GM12878 (cell line): ENCODE measurements at regions not wholly inside any gene's neighbourhood (a gene's known extent, or its start where the extent isn't known, plus 50 kb on each side); places are given as distances from the start of the nearest gene placed in this dataset.

Experiments used
- ATAC-seq: fragments of 200-7000 bp; cut with Tn5 transposase; 3 replicates; pipeline ENCODE4 v1.9.1; 2020; ENCODE audit warnings: mild to moderate bottlenecking, moderate library complexity
- BruUV-seq: library from RNA; stranded (reverse); fragments of 400-500 nt; replicated peaks from 2 replicates; lab custom pipeline; 2021; lab: Mats Ljungman, UMichigan
- CTCF ChIA-PET: fragments of 300-600 bp; sonication (Branson Sonifier 250); formaldehyde crosslinking; extraction: SDS; loops from one replicate; lab custom pipeline; 2021; ENCODE audit warnings: inconsistent platforms; lab: Yijun Ruan, JAX
- POLR2A ChIA-PET: fragments of 350-600 bp; formaldehyde crosslinking; extraction: SDS; loops from one replicate; lab custom pipeline; 2021; ENCODE audit warnings: inconsistent platforms; lab: Charles Lee
- RAD21 ChIA-PET: fragments of 300-600 bp; sonication (Branson Sonifier 250); formaldehyde crosslinking; loops from one replicate; lab custom pipeline; 2023; ENCODE audit warnings: antibody characterized with exemption; ENCODE audit not compliant: unreplicated experiment; lab: Charles Lee
- SMC1A ChIA-PET: fragments of 300-600 bp; sonication (Branson Sonifier 250); formaldehyde crosslinking; loops from one replicate; lab custom pipeline; 2023; ENCODE audit not compliant: unreplicated experiment, uncharacterized antibody; lab: Charles Lee
- DNase-seq: peaks from one replicate; pipeline ENCODE4 v3.0.0-alpha.2; 2011; ENCODE audit warnings: low read depth, low spot score
- FAIRE-seq: peaks from 3 replicates; lab custom pipeline; 2011; peaks lifted over from hg19 to GRCh38; lab: Jason Lieb, UNC
- H2AFZ ChIP-seq: 2 replicates; pipeline ENCODE4 v1.6.0; 2011; ENCODE audit warnings: low read depth, low read length, control low read depth; ENCODE audit not compliant: control insufficient read depth
- H3K27ac ChIP-seq: 2 replicates; pipeline ENCODE4 v1.5.1; 2011; ENCODE audit warnings: control low read depth; ENCODE audit not compliant: control insufficient read depth, insufficient read depth
- H3K27me3 ChIP-seq, 2 experiments: replicated peaks in 1 of 2; 2 replicates each; pipeline versions ENCODE4 v1.6.0 to v1.6.1; 2011; ENCODE audit warnings: low read length in 1 of 2; ENCODE audit not compliant: control insufficient read depth in 2 of 2, insufficient read depth in 2 of 2
- H3K36me3 ChIP-seq, 2 experiments: 2 replicates each; pipeline ENCODE4 v1.5.1; 2011; ENCODE audit warnings: low read length in 1 of 2; ENCODE audit not compliant: control insufficient read depth in 2 of 2, insufficient read depth in 2 of 2
- H3K4me1 ChIP-seq: 2 replicates; pipeline ENCODE4 v1.6.1; 2011; ENCODE audit warnings: mild to moderate bottlenecking, low read length, moderate library complexity, mixed read lengths; ENCODE audit not compliant: control insufficient read depth, insufficient read depth
- H3K4me2 ChIP-seq: 2 replicates; pipeline ENCODE4 v1.6.0; 2011; ENCODE audit warnings: control low read depth; ENCODE audit not compliant: control insufficient read depth, insufficient read depth
- H3K4me3 ChIP-seq: fragments of 200-600 bp; sonication (generic); 2 replicates; pipeline ENCODE4 v1.5.1; 2016
- H3K79me2 ChIP-seq: 2 replicates; pipeline ENCODE4 v1.6.0; 2011; ENCODE audit warnings: low read length; ENCODE audit not compliant: control insufficient read depth, insufficient read depth
- H3K9ac ChIP-seq: 2 replicates; pipeline ENCODE4 v1.8.0; 2011; ENCODE audit warnings: low read length, control low read depth, mixed read lengths; ENCODE audit not compliant: control insufficient read depth, insufficient read depth
- H3K9me3 ChIP-seq: replicated peaks from 3 replicates; pipeline ENCODE4 v1.5.1; 2011; ENCODE audit warnings: mild to moderate bottlenecking, low read length; ENCODE audit not compliant: control insufficient read depth, insufficient read depth
- H4K20me1 ChIP-seq: 2 replicates; pipeline ENCODE4 v1.6.0; 2011; ENCODE audit not compliant: control insufficient read depth, insufficient read depth
- CBX3 ChIP-seq: fragments of 200-600 bp; sonication (generic); IDR thresholded peaks from 2 replicates; pipeline ENCODE4 v1.6.1; 2016; ENCODE audit warnings: low read depth, borderline replicate concordance
- CEBPB ChIP-seq, 2 experiments: fragments of 150-350 bp in 1 of 2; IDR thresholded peaks; 2 replicates each; pipeline ENCODE4 v1.6.1; 2012 to 2014; ENCODE audit warnings: low read depth in 2 of 2, low read length in 2 of 2, borderline replicate concordance in 1 of 2, inconsistent platforms in 1 of 2
- CTCF ChIP-seq, 3 experiments: IDR thresholded peaks in 2 of 3; conservative IDR thresholded peaks in 1 of 3; 2 replicates each; pipeline ENCODE4 v1.5.1; 2011; ENCODE audit warnings: low read depth in 3 of 3, low read length in 3 of 3, mild to moderate bottlenecking in 3 of 3, control low read depth in 2 of 3, moderate library complexity in 2 of 3, inconsistent platforms in 1 of 3, mixed read lengths in 1 of 3; ENCODE audit not compliant: control insufficient read depth in 2 of 3, insufficient read depth in 1 of 3; ENCODE audit errors: extremely low read depth in 1 of 3
- EED ChIP-seq: sonication (generic); IDR thresholded peaks from 2 replicates; pipeline ENCODE4 v1.6.1; 2016; ENCODE audit warnings: antibody characterized with exemption, low read depth
- HCFC1 ChIP-seq: fragments of 150-350 bp; IDR thresholded peaks from 2 replicates; pipeline ENCODE4 v1.6.1; 2014; ENCODE audit warnings: low read length
- KDM1A ChIP-seq: fragments of 200-600 bp; sonication (generic); IDR thresholded peaks from 2 replicates; pipeline ENCODE4 v1.6.1; 2016; ENCODE audit warnings: borderline replicate concordance
- NFIC ChIP-seq: IDR thresholded peaks from 2 replicates; pipeline ENCODE4 v1.6.1; 2012; ENCODE audit warnings: low read depth, mild to moderate bottlenecking, inconsistent platforms, low read length, moderate library complexity
- NKRF ChIP-seq: fragments of 450-650 bp; conservative IDR thresholded peaks from 2 replicates; pipeline ENCODE4 v1.6.1; 2017; ENCODE audit warnings: mild to moderate bottlenecking, moderate library complexity
- RAD21 ChIP-seq: IDR thresholded peaks from 2 replicates; pipeline ENCODE4 v1.6.1; 2011; ENCODE audit warnings: mild to moderate bottlenecking, low read depth, low read length, moderate library complexity; ENCODE audit not compliant: insufficient read depth
- SIN3A ChIP-seq: IDR thresholded peaks from 2 replicates; pipeline ENCODE4 v1.6.1; 2012; ENCODE audit warnings: low read depth, low read length, improper control_type of control experiment
- SMAD1 ChIP-seq: fragments of 450-650 bp; IDR thresholded peaks from 2 replicates; pipeline ENCODE4 v1.6.1; 2018; ENCODE audit warnings: mild to moderate bottlenecking, low read depth; ENCODE audit not compliant: partially characterized antibody
- TAF1 ChIP-seq: IDR thresholded peaks from 2 replicates; pipeline ENCODE4 v1.6.1; 2011; ENCODE audit warnings: mild to moderate bottlenecking, low read depth, low read length, borderline replicate concordance
- ZNF384 ChIP-seq: IDR thresholded peaks from 2 replicates; pipeline ENCODE4 v1.6.1; 2012; ENCODE audit warnings: low read depth, mild to moderate bottlenecking, low read length, improper control_type of control experiment, borderline replicate concordance
- WGBS: methylation state at CpG from one replicate; pipeline ENCODE4 v1.1.6; 2016; ENCODE audit warnings: low lambda C conversion rate; ENCODE audit not compliant: insufficient replicate concordance, insufficient coverage; ENCODE audit errors: missing lambda C conversion rate; 5-methylcytosine and 5-hydroxymethylcytosine counted together
- in situ Hi-C: fragments of 300-500 bp; cut with MboI; formaldehyde crosslinking; loops from 9 replicates; pipeline ENCODE4 v1.14.3; 2018; ENCODE audit warnings: mixed read lengths
- intact Hi-C: fragments of 100-400 bp; cut with micrococcal nuclease; formaldehyde crosslinking; loops from one replicate; pipeline ENCODE4 v1.14.2; 2022; ENCODE audit not compliant: unreplicated experiment
- TF ChIP-seq, protein P1 (sequence below): IDR thresholded peaks from 2 replicates; pipeline ENCODE4 v1.6.1; 2012; ENCODE audit warnings: mild to moderate bottlenecking, low read depth, low read length

DNA sequence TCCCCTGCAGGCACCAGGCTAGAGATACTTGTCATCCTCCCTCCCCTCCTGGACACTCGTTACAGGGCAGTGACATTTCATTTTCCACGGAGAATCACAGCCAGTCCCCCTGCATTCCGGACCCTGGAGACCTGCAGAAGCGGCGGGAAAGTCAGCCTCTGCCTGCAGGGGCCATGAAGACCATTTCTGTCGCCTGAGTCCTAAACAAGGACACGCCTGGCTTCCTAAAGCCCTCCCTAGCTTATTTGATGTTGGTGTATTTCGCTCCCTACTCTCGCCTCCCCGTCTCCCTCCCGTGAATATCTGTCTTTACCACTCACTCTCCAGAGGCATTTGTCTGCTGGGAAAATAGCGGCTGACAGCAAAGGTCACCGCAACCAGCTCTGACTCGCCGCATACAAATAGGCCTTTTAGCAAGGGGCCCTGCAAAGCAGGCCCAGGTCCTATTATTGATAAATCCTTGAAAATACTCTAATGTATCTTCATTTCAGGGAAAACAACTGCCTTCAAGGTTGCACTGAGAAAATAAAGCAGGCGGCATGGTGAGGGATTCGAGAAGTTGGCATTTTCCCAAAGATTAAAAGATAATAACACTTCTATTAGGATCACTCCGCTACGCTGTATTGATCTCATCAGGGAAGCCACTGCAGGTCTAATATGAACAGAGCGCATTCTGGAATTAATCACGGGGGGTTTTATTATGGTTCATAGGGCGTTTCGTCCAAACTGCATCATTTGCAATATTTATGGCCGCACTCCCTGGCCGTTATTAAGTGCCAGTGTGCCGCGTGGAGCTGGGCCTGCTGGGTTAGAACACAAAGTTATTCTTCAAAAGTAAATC, 447.1 kb upstream of the CDH5 start:
- POLR2A ChIA-PET: no interaction called here
- in situ Hi-C loops (no loop called here), intact Hi-C loops (no loop called here)
- DNase-seq (no peak), ATAC-seq (no peak), FAIRE-seq (no peak)
- H3K4me2 ChIP-seq: no peak overlapping the region
- no peaks in the 10 kb centered on the region for H3K36me3 ChIP-seq
- H3K4me1 ChIP-seq: no peaks in the 10 kb centered on the region
- no peaks in the 10 kb centered on the region for H3K27me3 ChIP-seq
- no peak overlapping the region for H2AFZ ChIP-seq
- 48% methylated on average over 27 of the region's 27 CpGs for WGBS
- no peak overlapping the region for H3K4me3 ChIP-seq
- H4K20me1 ChIP-seq: no peaks in the 10 kb centered on the region
- CTCF ChIA-PET: no interaction called here
- SMC1A ChIA-PET: no interaction called here
- RAD21 ChIA-PET: no interaction called here
- no peak overlapping the region for H3K27ac ChIP-seq
- H3K9ac ChIP-seq: no peak overlapping the region
- no TSS peak for BruUV-seq
- H3K79me2 ChIP-seq: no peaks in the 10 kb centered on the region
- no peaks in the 10 kb centered on the region for H3K9me3 ChIP-seq
- no peak for TF ChIP-seq CEBPB (IDR thresholded peaks at IDR 0.05; ENCODE audit: borderline replicate concordance in 1 of 2, low read depth in 2 of 2, low read length in 2 of 2)
- TF ChIP-seq SIN3A: no peak
- TF ChIP-seq ZNF384: no peak
- TF ChIP-seq CTCF (IDR thresholded peaks at IDR 0.05 in 2 of 3, conservative IDR thresholded peaks at IDR 0.05 in 1 of 3; ENCODE audit: control insufficient read depth in 2 of 3, extremely low read depth in 1 of 3, insufficient read depth in 1 of 3, low read depth in 3 of 3, low read length in 3 of 3): no peak
- no peak for TF ChIP-seq KDM1A
- no peak for TF ChIP-seq SMAD1
- TF ChIP-seq NKRF: no peak
- no peak for TF ChIP-seq HCFC1
- no peak for TF ChIP-seq TAF1
- TF ChIP-seq RAD21: no peak
- no peak for TF ChIP-seq EED
- TF ChIP-seq, protein P1, sequence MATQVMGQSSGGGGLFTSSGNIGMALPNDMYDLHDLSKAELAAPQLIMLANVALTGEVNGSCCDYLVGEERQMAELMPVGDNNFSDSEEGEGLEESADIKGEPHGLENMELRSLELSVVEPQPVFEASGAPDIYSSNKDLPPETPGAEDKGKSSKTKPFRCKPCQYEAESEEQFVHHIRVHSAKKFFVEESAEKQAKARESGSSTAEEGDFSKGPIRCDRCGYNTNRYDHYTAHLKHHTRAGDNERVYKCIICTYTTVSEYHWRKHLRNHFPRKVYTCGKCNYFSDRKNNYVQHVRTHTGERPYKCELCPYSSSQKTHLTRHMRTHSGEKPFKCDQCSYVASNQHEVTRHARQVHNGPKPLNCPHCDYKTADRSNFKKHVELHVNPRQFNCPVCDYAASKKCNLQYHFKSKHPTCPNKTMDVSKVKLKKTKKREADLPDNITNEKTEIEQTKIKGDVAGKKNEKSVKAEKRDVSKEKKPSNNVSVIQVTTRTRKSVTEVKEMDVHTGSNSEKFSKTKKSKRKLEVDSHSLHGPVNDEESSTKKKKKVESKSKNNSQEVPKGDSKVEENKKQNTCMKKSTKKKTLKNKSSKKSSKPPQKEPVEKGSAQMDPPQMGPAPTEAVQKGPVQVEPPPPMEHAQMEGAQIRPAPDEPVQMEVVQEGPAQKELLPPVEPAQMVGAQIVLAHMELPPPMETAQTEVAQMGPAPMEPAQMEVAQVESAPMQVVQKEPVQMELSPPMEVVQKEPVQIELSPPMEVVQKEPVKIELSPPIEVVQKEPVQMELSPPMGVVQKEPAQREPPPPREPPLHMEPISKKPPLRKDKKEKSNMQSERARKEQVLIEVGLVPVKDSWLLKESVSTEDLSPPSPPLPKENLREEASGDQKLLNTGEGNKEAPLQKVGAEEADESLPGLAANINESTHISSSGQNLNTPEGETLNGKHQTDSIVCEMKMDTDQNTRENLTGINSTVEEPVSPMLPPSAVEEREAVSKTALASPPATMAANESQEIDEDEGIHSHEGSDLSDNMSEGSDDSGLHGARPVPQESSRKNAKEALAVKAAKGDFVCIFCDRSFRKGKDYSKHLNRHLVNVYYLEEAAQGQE: no peak
- no peak for TF ChIP-seq CBX3
- no peak for TF ChIP-seq NFIC
